NB4 (cell line): ENCODE measurements at regions not wholly inside any gene's neighbourhood (a gene's known extent, or its start where the extent isn't known, plus 50 kb on each side); places are given as distances from the start of the nearest gene placed in this dataset.

Experiments
- CTCF ChIP-seq: IDR thresholded peaks from one replicate; pipeline ENCODE4 v1.5.1; 2012; ENCODE audit warnings: low read depth, low read length
- MAX ChIP-seq: IDR thresholded peaks from 2 replicates; pipeline ENCODE4 v1.6.1; 2011; ENCODE audit warnings: low read depth, low read length

- TF ChIP-seq CTCF (no peak), MAX (no peak)
Measured at GRCh38 chrX:124960454-124960853, 359.2 kb upstream of the TEX13C start.
